HEK293 (cell line): ENCODE measurements at regions not wholly inside any gene's neighbourhood (a gene's known extent, or its start where the extent isn't known, plus 50 kb on each side); places are given as distances from the start of the nearest gene placed in this dataset.

Experiments
- CTCF ChIA-PET: fragments of 350-600 bp; formaldehyde crosslinking; extraction: SDS; loops from one replicate; lab custom pipeline; 2021; ENCODE audit warnings: antibody characterized with exemption; lab: Yijun Ruan, JAX
- POLR2A ChIA-PET: fragments of 300-600 bp; formaldehyde crosslinking; extraction: SDS; loops from one replicate; lab custom pipeline; 2020; ENCODE audit warnings: antibody characterized with exemption, inconsistent platforms; lab: Yijun Ruan, JAX
- H3K27ac ChIP-seq: fragments of 200-500 bp; sonication (Bioruptor generic); 2 replicates; pipeline ENCODE4 v1.5.1; 2014; ENCODE audit warnings: low read depth, low read length, control low read depth, inconsistent platforms; ENCODE audit errors: extremely low read depth
- H3K36me3 ChIP-seq, 2 experiments: fragments of 200-500 bp in 1 of 2; sonication (Bioruptor generic) in 1 of 2; 1 replicate in 1 of 2; 2 replicates in 1 of 2; pipeline ENCODE4 v1.5.1; 2014 to 2017; ENCODE audit warnings: inconsistent platforms in 2 of 2, low read length in 2 of 2; ENCODE audit not compliant: control insufficient read depth in 2 of 2, insufficient read depth in 1 of 2
- H3K4me1 ChIP-seq: fragments of 200-500 bp; sonication (Bioruptor generic); 2 replicates; pipeline ENCODE4 v1.5.1; 2014; ENCODE audit warnings: mild to moderate bottlenecking, low read length, inconsistent platforms; ENCODE audit not compliant: control insufficient read depth, insufficient read depth
- H3K4me3 ChIP-seq: 2 replicates; pipeline ENCODE4 v1.5.1; 2011; ENCODE audit warnings: low read depth, mild to moderate bottlenecking, control low read depth, low read length, moderate library complexity
- H3K9me3 ChIP-seq: fragments of 200-500 bp; sonication (Bioruptor generic); 2 replicates; pipeline ENCODE4 v1.5.1; 2014; ENCODE audit warnings: low read depth, low read length, inconsistent platforms; ENCODE audit not compliant: control insufficient read depth, insufficient read depth
- GLI4 ChIP-seq: fragments of 450-650 bp; formaldehyde crosslinking; IDR thresholded peaks from 2 replicates; pipeline ENCODE4 v1.5.1; 2016; ENCODE audit warnings: missing biosample characterization, missing genetic modification characterization
- GLIS1 ChIP-seq: fragments of 450-650 bp; formaldehyde crosslinking; IDR thresholded peaks from 2 replicates; pipeline ENCODE4 v1.5.1; 2016; ENCODE audit warnings: missing biosample characterization, missing genetic modification characterization
- KLF1 ChIP-seq: fragments of 450-650 bp; formaldehyde crosslinking; IDR thresholded peaks from 2 replicates; pipeline ENCODE4 v1.5.1; 2016; ENCODE audit warnings: missing biosample characterization, missing genetic modification characterization
- KLF8 ChIP-seq: fragments of 450-650 bp; formaldehyde crosslinking; IDR thresholded peaks from 2 replicates; pipeline ENCODE4 v1.5.1; 2016; ENCODE audit warnings: missing biosample characterization, missing genetic modification characterization
- TCF7L2 ChIP-seq: IDR thresholded peaks from 2 replicates; pipeline ENCODE4 v1.6.1; 2011; ENCODE audit warnings: low read depth, mild to moderate bottlenecking, inconsistent platforms, low read length, moderate library complexity, borderline replicate concordance
- ZFP69B ChIP-seq: fragments of 450-650 bp; formaldehyde crosslinking; IDR thresholded peaks from 2 replicates; pipeline ENCODE4 v1.5.1; 2016; ENCODE audit warnings: missing biosample characterization, missing genetic modification characterization
- ZIC2 ChIP-seq: fragments of 450-650 bp; formaldehyde crosslinking; IDR thresholded peaks from 2 replicates; pipeline ENCODE4 v1.5.1; 2016; ENCODE audit warnings: missing biosample characterization, missing genetic modification characterization
- ZNF112 ChIP-seq: fragments of 450-650 bp; formaldehyde crosslinking; IDR thresholded peaks from 2 replicates; pipeline ENCODE4 v1.5.0; 2017; ENCODE audit warnings: missing biosample characterization, missing genetic modification characterization
- ZNF121 ChIP-seq: fragments of 450-650 bp; formaldehyde crosslinking; IDR thresholded peaks from 2 replicates; pipeline ENCODE4 v1.5.1; 2016; ENCODE audit warnings: missing biosample characterization, missing genetic modification characterization
- ZNF133 ChIP-seq: fragments of 450-650 bp; formaldehyde crosslinking; IDR thresholded peaks from 2 replicates; pipeline ENCODE4 v1.5.1; 2016; ENCODE audit warnings: missing biosample characterization, missing genetic modification characterization
- ZNF155 ChIP-seq: fragments of 450-650 bp; formaldehyde crosslinking; IDR thresholded peaks from 2 replicates; pipeline ENCODE4 v1.5.1; 2016; ENCODE audit warnings: missing biosample characterization, missing genetic modification characterization
- ZNF169 ChIP-seq: fragments of 450-650 bp; formaldehyde crosslinking; IDR thresholded peaks from 2 replicates; pipeline ENCODE4 v1.5.1; 2016; ENCODE audit warnings: missing biosample characterization, missing genetic modification characterization
- ZNF175 ChIP-seq: fragments of 450-650 bp; formaldehyde crosslinking; IDR thresholded peaks from 2 replicates; pipeline ENCODE4 v1.5.1; 2016; ENCODE audit warnings: missing biosample characterization, missing genetic modification characterization
- ZNF354C ChIP-seq: fragments of 450-650 bp; formaldehyde crosslinking; IDR thresholded peaks from 2 replicates; pipeline ENCODE4 v1.5.1; 2016; ENCODE audit warnings: missing biosample characterization, missing genetic modification characterization, low read depth, borderline replicate concordance
- ZNF423 ChIP-seq: fragments of 450-650 bp; formaldehyde crosslinking; IDR thresholded peaks from 2 replicates; pipeline ENCODE4 v1.5.1; 2016; ENCODE audit warnings: missing biosample characterization, missing genetic modification characterization
- ZNF510 ChIP-seq: fragments of 450-650 bp; formaldehyde crosslinking; IDR thresholded peaks from 2 replicates; pipeline ENCODE4 v1.5.1; 2018; ENCODE audit warnings: mild to moderate bottlenecking, missing genetic modification characterization, missing biosample characterization; ENCODE audit not compliant: insufficient replicate concordance
- ZNF530 ChIP-seq: fragments of 450-650 bp; formaldehyde crosslinking; IDR thresholded peaks from 2 replicates; pipeline ENCODE4 v1.5.1; 2016; ENCODE audit warnings: low read depth, missing biosample characterization, missing genetic modification characterization
- ZNF555 ChIP-seq: fragments of 450-650 bp; formaldehyde crosslinking; conservative IDR thresholded peaks from 2 replicates; pipeline ENCODE4 v1.5.1; 2017; ENCODE audit warnings: missing biosample characterization, mild to moderate bottlenecking, missing genetic modification characterization, inconsistent platforms
- ZNF596 ChIP-seq: fragments of 450-650 bp; IDR thresholded peaks from 2 replicates; pipeline ENCODE4 v1.5.0; 2018; ENCODE audit warnings: missing biosample characterization, mild to moderate bottlenecking, missing genetic modification characterization, moderate library complexity
- ZNF629 ChIP-seq: fragments of 450-650 bp; formaldehyde crosslinking; IDR thresholded peaks from 2 replicates; pipeline ENCODE4 v1.5.1; 2017; ENCODE audit warnings: missing biosample characterization, missing genetic modification characterization
- ZNF768 ChIP-seq: fragments of 450-650 bp; formaldehyde crosslinking; IDR thresholded peaks from 2 replicates; pipeline ENCODE4 v1.5.1; 2018; ENCODE audit warnings: missing biosample characterization, mild to moderate bottlenecking, missing genetic modification characterization
- ZSCAN30 ChIP-seq: fragments of 450-650 bp; IDR thresholded peaks from 2 replicates; pipeline ENCODE4 v1.5.1; 2018; ENCODE audit warnings: missing biosample characterization, mild to moderate bottlenecking, missing genetic modification characterization, moderate library complexity
- TF ChIP-seq, protein P1 (sequence below): fragments of 450-650 bp; formaldehyde crosslinking; IDR thresholded peaks from 2 replicates; pipeline ENCODE4 v1.5.1; 2016; ENCODE audit warnings: missing biosample characterization, missing genetic modification characterization
- TF ChIP-seq, protein P2 (sequence below): fragments of 450-650 bp; formaldehyde crosslinking; IDR thresholded peaks from 2 replicates; pipeline ENCODE4 v1.5.1; 2016; ENCODE audit warnings: missing biosample characterization, missing genetic modification characterization, low read depth
- TF ChIP-seq, protein P3 (sequence below): fragments of 450-650 bp; formaldehyde crosslinking; IDR thresholded peaks from 2 replicates; pipeline ENCODE4 v1.5.1; 2017; ENCODE audit warnings: missing biosample characterization, missing genetic modification characterization

DNA sequence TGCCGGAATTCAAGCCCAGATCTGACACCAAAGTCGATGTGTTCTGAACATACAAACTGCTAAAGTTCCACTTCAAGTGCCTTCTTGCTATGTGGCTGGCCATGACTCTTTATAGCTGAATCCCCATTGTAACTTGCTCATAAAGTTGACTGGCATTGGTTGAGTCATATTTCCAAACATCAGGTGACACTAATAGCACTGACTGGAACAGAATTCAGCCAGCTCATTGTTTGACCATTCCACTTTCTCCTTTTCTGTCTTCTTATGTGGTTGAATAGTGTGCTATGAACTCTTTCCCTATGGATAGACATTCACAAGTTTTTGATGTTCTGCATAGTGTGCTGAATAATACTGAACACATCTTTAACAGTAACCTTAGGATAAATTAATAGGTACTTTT, 266.2 kb upstream of the ZFP64 start (continued):
- TF ChIP-seq, protein P1, sequence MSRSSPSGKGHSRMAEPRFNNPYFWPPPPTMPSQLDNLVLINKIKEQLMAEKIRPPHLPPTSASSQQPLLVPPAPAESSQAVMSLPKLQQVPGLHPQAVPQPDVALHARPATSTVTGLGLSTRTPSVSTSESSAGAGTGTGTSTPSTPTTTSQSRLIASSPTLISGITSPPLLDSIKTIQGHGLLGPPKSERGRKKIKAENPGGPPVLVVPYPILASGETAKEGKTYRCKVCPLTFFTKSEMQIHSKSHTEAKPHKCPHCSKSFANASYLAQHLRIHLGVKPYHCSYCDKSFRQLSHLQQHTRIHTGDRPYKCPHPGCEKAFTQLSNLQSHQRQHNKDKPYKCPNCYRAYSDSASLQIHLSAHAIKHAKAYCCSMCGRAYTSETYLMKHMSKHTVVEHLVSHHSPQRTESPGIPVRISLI (tag by site-specific recombination), result no peak
- TF ChIP-seq ZNF596, result no peak
- TF ChIP-seq, protein P2, sequence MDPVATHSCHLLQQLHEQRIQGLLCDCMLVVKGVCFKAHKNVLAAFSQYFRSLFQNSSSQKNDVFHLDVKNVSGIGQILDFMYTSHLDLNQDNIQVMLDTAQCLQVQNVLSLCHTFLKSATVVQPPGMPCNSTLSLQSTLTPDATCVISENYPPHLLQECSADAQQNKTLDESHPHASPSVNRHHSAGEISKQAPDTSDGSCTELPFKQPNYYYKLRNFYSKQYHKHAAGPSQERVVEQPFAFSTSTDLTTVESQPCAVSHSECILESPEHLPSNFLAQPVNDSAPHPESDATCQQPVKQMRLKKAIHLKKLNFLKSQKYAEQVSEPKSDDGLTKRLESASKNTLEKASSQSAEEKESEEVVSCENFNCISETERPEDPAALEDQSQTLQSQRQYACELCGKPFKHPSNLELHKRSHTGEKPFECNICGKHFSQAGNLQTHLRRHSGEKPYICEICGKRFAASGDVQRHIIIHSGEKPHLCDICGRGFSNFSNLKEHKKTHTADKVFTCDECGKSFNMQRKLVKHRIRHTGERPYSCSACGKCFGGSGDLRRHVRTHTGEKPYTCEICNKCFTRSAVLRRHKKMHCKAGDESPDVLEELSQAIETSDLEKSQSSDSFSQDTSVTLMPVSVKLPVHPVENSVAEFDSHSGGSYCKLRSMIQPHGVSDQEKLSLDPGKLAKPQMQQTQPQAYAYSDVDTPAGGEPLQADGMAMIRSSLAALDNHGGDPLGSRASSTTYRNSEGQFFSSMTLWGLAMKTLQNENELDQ (tag by site-specific recombination), result no peak
- TF ChIP-seq, protein P3, sequence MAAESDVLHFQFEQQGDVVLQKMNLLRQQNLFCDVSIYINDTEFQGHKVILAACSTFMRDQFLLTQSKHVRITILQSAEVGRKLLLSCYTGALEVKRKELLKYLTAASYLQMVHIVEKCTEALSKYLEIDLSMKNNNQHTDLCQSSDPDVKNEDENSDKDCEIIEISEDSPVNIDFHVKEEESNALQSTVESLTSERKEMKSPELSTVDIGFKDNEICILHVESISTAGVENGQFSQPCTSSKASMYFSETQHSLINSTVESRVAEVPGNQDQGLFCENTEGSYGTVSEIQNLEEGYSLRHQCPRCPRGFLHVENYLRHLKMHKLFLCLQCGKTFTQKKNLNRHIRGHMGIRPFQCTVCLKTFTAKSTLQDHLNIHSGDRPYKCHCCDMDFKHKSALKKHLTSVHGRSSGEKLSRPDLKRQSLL (tag by site-specific recombination), result no peak
- no peak for TF ChIP-seq ZNF133 (tag by site-specific recombination)
- no peak for TF ChIP-seq ZNF175 (tag by site-specific recombination)
- no peak for TF ChIP-seq KLF8 (tag by site-specific recombination)
- TF ChIP-seq ZNF121 (tag by site-specific recombination), result no peak
- TF ChIP-seq, all 188 proteins: peak for 0

DNA sequence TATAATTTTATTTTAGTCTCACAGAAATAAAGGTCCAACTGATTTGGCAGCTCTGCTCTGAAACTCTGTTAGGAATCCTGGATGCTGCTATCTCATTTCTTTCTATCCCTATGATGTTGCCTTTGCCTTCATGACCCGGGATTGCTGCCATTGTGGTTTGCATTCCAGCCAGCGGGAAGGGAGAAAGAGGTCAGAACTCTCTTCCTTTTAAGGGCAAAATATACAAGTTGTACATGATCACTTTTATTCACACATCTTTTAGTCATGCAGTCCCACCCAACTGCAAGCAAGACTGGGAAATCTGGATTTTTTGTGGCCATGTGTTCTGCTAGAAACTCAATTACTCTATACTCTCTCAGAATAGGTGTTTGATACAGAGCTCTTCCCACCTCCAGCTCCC, 263.1 kb upstream of the ZFP64 start:
- Histone ChIP-seq H3K27ac (no peak overlapping the region), H3K9me3 (no peaks in the 10 kb centered on the region), H3K36me3 (no peaks in the 10 kb centered on the region), H3K4me1 (no peaks in the 10 kb centered on the region), H3K4me3 (no peak overlapping the region)
- POLR2A ChIA-PET, result interaction anchor here (0.5 kb wide), 1 partner anchor 29 kb away, joined by 5 read pairs; no protein-coding TSS in a partner anchor
- TF ChIP-seq ZNF155 (tag by site-specific recombination), result no peak
- no peak for TF ChIP-seq GLIS1 (tag by site-specific recombination)
- TF ChIP-seq ZNF629, result no peak
- TF ChIP-seq ZNF530 (tag by site-specific recombination), result no peak
- no peak for TF ChIP-seq ZNF133 (tag by site-specific recombination)
- no peak for TF ChIP-seq GLI4 (tag by site-specific recombination)
- TF ChIP-seq ZNF768 (tag by site-specific recombination), result no peak
- no peak for TF ChIP-seq KLF1
- no peak for TF ChIP-seq ZIC2 (tag by site-specific recombination)
- TF ChIP-seq ZNF423, result no peak
- no peak for TF ChIP-seq ZNF354C (tag by site-specific recombination)
- TF ChIP-seq TCF7L2, result no peak
- TF ChIP-seq ZNF555 (tag by site-specific recombination), result no peak
- TF ChIP-seq ZNF510 (tag by site-specific recombination), result no peak
- TF ChIP-seq ZNF169 (tag by site-specific recombination), result no peak
- TF ChIP-seq ZSCAN30 (tag by site-specific recombination), result no peak
- TF ChIP-seq ZNF112 (tag by site-specific recombination), result no peak
- no peak for TF ChIP-seq ZFP69B (tag by site-specific recombination)
- CTCF ChIA-PET, result interaction anchor here (0.6 kb wide), 1 partner anchor 328 kb away, joined by 3 read pairs; no protein-coding TSS in a partner anchor
